HUES64 (cell line): ENCODE measurements at regions not wholly inside any gene's neighbourhood (a gene's known extent, or its start where the extent isn't known, plus 50 kb on each side); places are given as distances from the start of the nearest gene placed in this dataset.
"Not testable (repeated sequence)": the region's sequence is repeated elsewhere in the genome, so short reads cannot be mapped to it uniquely, and the experiment has no call there.

Experiments
- H3K27ac ChIP-seq: 2 replicates; pipeline ENCODE4 v1.7.0; 2013; ENCODE audit warnings: low read depth, low read length, inconsistent platforms
- H3K27me3 ChIP-seq: 2 replicates; pipeline ENCODE4 v1.6.1; 2013; ENCODE audit warnings: mild to moderate bottlenecking, low read length; ENCODE audit not compliant: insufficient read depth
- H3K36me3 ChIP-seq: 2 replicates; pipeline ENCODE4 v1.6.1; 2013; ENCODE audit warnings: mild to moderate bottlenecking, low read length; ENCODE audit not compliant: insufficient read depth
- H3K4me1 ChIP-seq: 2 replicates; pipeline ENCODE4 v1.6.1; 2013; ENCODE audit warnings: mild to moderate bottlenecking, low read length, moderate library complexity; ENCODE audit not compliant: insufficient read depth
- H3K4me3 ChIP-seq: 2 replicates; pipeline ENCODE4 v1.5.1; 2013; ENCODE audit warnings: mild to moderate bottlenecking, low read length, moderate library complexity
- H3K9ac ChIP-seq: 2 replicates; pipeline ENCODE4 v1.6.1; 2013; ENCODE audit warnings: mild to moderate bottlenecking, low read depth, low read length
- H3K9me3 ChIP-seq: 2 replicates; pipeline ENCODE4 v1.6.1; 2013; ENCODE audit warnings: low read depth, low read length; ENCODE audit not compliant: insufficient read depth
- whole genome bisulfite sequencing: fragments of 150-250, 120-280 bp; methylation state at CpG from one replicate; pipeline ENCODE4 v1.1.7; 2013; ENCODE audit warnings: missing lambda C conversion rate; 5-methylcytosine and 5-hydroxymethylcytosine counted together

DNA sequence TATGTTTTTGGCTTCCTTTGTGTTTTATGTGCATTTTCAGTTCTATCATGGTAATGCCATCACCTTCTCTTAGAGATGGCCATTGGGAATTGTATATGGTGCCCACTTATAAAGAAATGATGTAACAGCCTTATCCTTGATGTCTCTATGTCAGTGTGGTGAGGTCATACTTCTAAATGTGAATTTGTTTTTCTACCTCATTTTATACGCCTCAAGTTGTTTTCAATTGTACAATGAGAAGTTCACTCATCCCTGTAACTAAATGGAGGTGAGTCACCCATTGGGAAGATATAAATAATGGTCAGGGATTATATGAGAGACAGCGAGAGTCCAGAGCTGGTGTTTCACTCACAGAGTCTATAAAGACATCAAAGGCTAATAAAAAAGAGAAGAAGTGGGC lies 402.4 kb downstream of the AGTPBP1 start:
- Histone ChIP-seq H3K4me3 (no peak overlapping the region), H3K36me3 (no peaks in the 10 kb centered on the region), H3K9ac (no peak overlapping the region), H3K9me3 (no peaks in the 10 kb centered on the region), H3K27ac (no peak overlapping the region), H3K4me1 (no peaks in the 10 kb centered on the region), H3K27me3 (no peaks in the 10 kb centered on the region)
- 92% methylated on average over 1 of the region's 2 CpGs for WGBS

DNA sequence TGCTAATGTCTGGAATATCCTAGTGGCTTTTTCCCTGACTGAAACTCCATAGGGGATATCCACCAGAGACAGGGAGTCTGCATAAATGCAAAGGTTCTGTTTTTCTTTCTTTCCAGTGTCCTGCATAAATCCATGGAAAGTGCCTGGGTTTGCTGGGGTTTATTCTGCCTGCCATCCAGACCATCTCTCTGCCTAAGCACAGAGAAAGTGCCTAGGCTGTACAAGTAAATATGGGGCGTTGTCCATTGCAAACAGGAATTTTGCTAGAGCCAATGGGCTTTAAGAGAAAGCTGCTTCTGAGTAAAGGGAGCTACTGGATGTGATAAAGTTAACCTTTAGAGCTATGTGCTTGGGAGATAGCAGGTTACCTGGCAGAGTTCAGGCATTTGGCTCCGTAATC lies 407.5 kb downstream of the AGTPBP1 start:
- no peak overlapping the region for H3K27ac ChIP-seq
- no peaks in the 10 kb centered on the region for H3K36me3 ChIP-seq
- no peaks in the 10 kb centered on the region for H3K27me3 ChIP-seq
- WGBS: 95% methylated on average over 2 of the region's 2 CpGs
- no peak overlapping the region for H3K9ac ChIP-seq
- no peak overlapping the region for H3K4me3 ChIP-seq
- H3K9me3 ChIP-seq: no peaks in the 10 kb centered on the region
- H3K4me1 ChIP-seq: no peaks in the 10 kb centered on the region

DNA sequence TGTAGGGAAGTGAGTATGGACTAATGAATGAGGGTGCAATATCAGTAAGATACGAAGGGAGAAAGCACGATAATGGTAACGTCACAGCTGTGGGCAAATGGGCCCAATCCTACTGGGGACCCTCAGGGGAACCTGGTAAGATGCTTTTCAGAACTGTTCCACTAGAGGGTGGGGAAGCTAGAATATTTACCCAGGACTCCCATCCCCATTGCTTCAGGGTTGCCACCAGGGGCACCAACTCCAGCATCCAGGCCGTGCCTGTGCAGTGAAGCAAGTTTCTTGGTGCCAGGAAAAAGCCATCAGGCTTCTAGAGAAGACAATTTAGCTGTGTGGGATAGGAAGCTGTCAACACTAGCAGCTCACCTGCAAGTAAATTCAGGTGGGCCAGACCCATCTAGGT lies 409.3 kb downstream of the AGTPBP1 start:
- WGBS: 68% methylated on average over 4 of the region's 4 CpGs
- H3K4me3 ChIP-seq: no peak overlapping the region
- no peak overlapping the region for H3K9ac ChIP-seq

DNA sequence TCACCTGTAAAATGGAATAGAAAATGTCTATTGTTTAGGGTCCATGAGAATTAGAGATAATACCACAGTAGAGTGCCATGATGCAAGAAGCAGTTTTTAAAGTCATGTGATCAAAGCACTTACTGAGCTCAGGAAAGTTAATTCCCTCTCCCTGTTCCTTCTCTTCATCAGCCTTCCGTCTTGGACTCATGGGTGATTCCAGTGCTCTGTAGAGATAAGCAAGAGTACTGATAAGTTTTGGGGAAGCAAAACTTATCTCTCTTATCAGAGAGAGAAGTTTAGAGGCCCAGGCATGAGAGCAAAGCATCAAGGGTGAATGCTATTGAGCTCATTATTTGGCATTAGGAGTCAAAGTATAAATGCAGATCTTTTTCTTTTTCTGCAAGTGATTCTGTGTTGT lies 410.1 kb downstream of the AGTPBP1 start:
- Histone ChIP-seq H3K9ac (no peak overlapping the region), H3K36me3 (no peaks in the 10 kb centered on the region), H3K27me3 (no peaks in the 10 kb centered on the region), H3K4me3 (no peak overlapping the region), H3K27ac (no peak overlapping the region), H3K4me1 (no peaks in the 10 kb centered on the region), H3K9me3 (no peaks in the 10 kb centered on the region)
- 86% methylated on average over 1 of the region's 1 CpG for WGBS

More for the DNA sequence above, 409.3 kb downstream of the AGTPBP1 start:
- Histone ChIP-seq H3K4me1 (no peaks in the 10 kb centered on the region), H3K27me3 (no peaks in the 10 kb centered on the region), H3K36me3 (no peaks in the 10 kb centered on the region), H3K27ac (no peak overlapping the region), H3K9me3 (no peaks in the 10 kb centered on the region)

DNA sequence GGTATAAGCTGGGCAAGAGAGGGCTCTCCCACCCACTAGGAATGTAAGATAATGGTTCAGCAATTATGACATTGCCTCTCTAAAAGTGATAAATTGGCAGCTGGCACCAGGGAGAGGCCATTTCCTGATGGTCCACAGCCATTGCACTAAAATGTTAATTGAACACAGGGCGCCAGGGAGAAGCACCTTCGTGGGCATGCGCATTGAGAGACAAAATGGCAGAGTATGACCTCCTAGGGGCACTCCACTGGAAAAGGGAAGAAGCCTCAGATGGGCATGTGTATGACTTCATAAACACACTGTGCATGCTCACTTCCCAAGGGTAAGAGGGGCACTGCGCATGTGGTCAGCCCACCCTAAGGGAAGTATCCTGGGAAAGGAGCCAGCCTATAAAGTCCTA lies 419.2 kb downstream of the AGTPBP1 start:
- whole genome bisulfite sequencing: 71% methylated on average over 4 of the region's 4 CpGs
- no peaks in the 10 kb centered on the region for H3K9me3 ChIP-seq
- H3K27me3 ChIP-seq: no peaks in the 10 kb centered on the region
- H3K27ac ChIP-seq: no peak overlapping the region
- H3K4me3 ChIP-seq: no peak overlapping the region
- no peak overlapping the region for H3K9ac ChIP-seq
- H3K36me3 ChIP-seq: no peaks in the 10 kb centered on the region
- no peaks in the 10 kb centered on the region for H3K4me1 ChIP-seq

DNA sequence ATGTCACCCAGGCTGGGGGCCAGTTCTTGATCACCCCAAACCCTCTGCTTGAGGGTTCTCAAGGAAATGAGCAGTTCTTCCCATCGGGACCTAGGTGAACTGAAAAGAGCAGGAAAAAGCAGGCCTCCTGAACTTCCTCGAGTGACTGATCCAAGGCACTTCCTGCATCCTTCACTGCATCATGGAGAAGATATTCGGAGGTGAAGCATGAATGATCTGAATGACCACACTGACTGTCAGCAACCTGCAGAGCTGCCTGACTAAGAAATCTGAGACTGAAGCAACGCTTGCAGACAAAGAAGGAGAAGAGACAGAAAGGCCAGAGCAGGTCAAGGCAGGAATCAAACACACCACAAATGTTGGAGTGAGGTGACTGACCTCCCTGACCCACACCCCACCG lies 420.2 kb downstream of the AGTPBP1 start:
- Histone ChIP-seq H3K36me3 (no peaks in the 10 kb centered on the region), H3K27ac (no peak overlapping the region), H3K27me3 (no peaks in the 10 kb centered on the region), H3K4me3 (no peak overlapping the region), H3K9ac (no peak overlapping the region), H3K4me1 (no peaks in the 10 kb centered on the region), H3K9me3 (no peaks in the 10 kb centered on the region)
- WGBS: 80% methylated on average over 5 of the region's 5 CpGs

DNA sequence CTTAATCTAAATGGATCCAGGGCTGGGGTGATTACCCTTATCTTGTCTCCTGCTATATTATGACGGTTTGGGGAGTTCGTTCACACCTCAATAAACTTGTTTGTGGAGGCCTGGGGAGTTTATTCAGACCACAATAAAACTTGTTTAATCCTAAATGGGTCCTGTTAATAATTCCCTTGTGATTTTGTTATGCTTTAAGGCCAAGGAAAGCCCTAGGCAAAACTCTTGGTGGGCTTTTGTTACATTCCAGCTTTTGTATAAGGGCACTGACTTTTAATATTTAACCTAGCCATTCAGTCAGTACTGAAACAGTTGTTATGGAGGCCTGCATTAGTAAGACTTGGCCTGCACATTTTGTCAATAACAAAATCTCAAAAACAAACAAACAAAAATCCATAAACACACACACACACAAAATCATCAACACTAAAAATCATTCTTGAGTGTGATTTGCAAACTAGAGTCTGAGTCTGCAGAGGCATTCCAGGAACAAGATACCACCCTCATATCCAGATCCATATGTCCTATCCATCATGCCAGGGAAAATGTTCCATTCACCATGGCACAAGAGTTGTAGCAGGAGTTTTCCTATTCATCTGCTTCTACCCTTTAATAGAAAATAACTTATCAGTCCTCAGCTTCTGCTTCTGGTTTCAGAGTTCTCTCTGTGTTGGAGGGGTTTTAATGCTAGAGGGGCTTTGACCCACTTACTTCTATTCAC lies 421.7 kb downstream of the AGTPBP1 start:
- no peaks in the 10 kb centered on the region for H3K27me3 ChIP-seq
- 67% methylated on average over 2 of the region's 2 CpGs for WGBS
- H3K27ac ChIP-seq: no peak overlapping the region
- H3K9ac ChIP-seq: no peak overlapping the region
- no peak overlapping the region for H3K4me3 ChIP-seq
- H3K4me1 ChIP-seq: no peaks in the 10 kb centered on the region
- H3K36me3 ChIP-seq: no peaks in the 10 kb centered on the region
- no peaks in the 10 kb centered on the region for H3K9me3 ChIP-seq

DNA sequence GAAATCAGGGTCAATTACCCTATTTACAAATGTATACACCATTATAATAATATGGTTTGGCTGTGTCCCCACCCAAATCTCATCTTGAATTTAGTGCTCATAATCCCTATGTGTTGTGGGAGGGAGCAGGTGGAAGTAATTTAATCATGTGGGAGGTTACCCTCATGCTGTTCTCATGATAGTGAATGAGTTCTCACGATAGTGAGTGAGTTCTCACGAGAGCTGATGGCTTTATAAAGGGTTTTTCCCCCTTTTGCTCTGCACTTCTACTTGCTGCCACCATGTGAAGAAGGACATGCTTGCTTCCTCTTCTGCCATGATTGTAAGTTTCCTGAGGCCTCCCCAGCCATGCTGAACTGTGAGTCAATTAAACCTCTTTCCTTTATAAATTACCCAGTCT lies 426.2 kb downstream of the AGTPBP1 start:
- not testable (repeated sequence) for H3K9ac ChIP-seq, H3K36me3 ChIP-seq, H3K27me3 ChIP-seq, H3K9me3 ChIP-seq, H3K4me1 ChIP-seq, H3K4me3 ChIP-seq, H3K27ac ChIP-seq
- WGBS: 91% methylated on average over 2 of the region's 2 CpGs

DNA sequence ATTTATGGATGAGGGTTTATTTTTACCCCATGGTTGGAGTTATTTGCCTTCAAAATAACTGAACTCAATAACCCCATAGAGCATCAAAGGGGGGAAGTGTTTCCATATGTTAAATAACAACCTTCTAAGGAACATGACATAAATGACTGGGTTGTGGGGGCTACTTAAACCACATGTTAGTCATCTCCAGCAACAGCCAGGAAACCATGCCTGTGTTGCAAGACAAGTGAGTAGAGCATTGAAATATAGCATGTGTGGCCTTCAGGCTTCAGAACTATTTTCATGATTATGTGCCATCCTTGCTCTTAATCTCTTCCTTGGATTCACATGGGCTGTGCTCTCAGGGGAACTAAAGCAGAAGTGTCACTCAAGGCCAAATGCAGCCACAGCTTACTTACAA lies 431.2 kb downstream of the AGTPBP1 start:
- no peak overlapping the region for H3K4me3 ChIP-seq
- no peaks in the 10 kb centered on the region for H3K4me1 ChIP-seq
- peaks cover 16% of the 10 kb centered on the region for H3K9me3 ChIP-seq
- H3K36me3 ChIP-seq: no peaks in the 10 kb centered on the region
- no peaks in the 10 kb centered on the region for H3K27me3 ChIP-seq
- H3K9ac ChIP-seq: no peak overlapping the region
- no peak overlapping the region for H3K27ac ChIP-seq

DNA sequence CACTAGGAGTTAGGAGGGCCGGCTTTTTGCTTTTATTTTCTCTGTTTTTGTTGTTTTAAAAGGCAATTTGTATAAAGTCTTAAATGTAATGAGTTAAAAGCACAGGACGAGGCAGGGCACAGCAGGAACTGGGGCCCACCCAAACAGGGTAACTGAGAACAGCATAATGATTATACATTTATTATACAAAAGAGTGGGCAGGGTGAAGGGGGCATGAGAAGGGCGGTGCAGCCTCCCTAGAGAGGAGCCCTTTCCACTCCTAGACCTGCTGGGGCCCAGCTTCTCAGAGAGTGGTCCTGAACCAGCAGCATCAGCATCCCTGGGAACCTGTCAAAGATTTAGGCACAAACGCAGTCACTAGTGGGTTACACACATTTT lies 438.0 kb downstream of the AGTPBP1 start:
- WGBS: 81% methylated on average over 4 of the region's 4 CpGs
- H3K9me3 ChIP-seq: no peaks in the 10 kb centered on the region
- no peaks in the 10 kb centered on the region for H3K36me3 ChIP-seq
- H3K4me3 ChIP-seq: no peak overlapping the region
- no peaks in the 10 kb centered on the region for H3K27me3 ChIP-seq
- no peak overlapping the region for H3K9ac ChIP-seq
- no peak overlapping the region for H3K27ac ChIP-seq
- H3K4me1 ChIP-seq: no peaks in the 10 kb centered on the region

DNA sequence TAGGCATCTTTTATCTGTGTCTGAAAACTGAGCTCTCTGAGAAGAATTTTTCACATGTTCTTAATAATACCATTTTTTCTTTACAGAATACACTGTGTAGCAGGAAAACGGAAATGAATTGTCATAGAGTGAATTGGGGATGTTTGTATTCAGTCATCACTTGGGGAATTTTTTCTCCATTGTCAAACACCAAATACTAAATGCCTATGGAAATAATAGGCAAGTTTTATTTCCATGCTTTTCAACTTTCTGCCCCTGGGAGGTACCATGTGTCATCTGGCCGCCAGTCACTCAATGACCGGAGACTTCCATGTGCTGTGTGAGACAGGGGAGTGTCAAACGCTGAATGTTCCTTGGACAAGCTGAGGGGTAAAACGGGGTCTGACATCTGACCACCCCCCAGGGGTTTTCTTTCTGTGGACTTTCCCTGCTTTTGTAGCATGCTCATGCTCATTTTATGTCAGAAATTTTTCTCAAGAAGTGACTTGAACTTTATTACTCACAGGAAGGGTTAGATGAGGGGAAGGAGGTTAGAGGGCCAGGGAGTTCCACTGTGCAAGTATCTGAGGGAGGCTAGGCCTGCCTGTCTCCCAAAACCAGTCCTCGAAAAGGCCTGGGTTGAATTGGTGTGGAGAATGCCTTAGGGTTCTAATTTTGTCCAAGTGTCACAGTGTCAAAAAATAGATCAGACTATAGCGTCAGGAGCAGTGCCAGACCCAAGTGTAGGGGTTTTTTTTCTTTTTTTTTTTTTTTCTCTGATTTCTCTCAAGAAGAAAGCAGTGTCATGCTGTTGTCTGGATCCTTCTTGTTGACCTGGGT lies 438.6 kb downstream of the AGTPBP1 start:
- no peak overlapping the region for H3K27ac ChIP-seq
- no peaks in the 10 kb centered on the region for H3K9me3 ChIP-seq
- H3K4me1 ChIP-seq: no peaks in the 10 kb centered on the region
- H3K4me3 ChIP-seq: no peak overlapping the region
- H3K27me3 ChIP-seq: no peaks in the 10 kb centered on the region
- H3K36me3 ChIP-seq: no peaks in the 10 kb centered on the region
- 92% methylated on average over 6 of the region's 7 CpGs for WGBS
- no peak overlapping the region for H3K9ac ChIP-seq
